HG02759 (cell line): ENCODE measurements at regions not wholly inside any gene's neighbourhood (a gene's known extent, or its start where the extent isn't known, plus 50 kb on each side); places are given as distances from the start of the nearest gene placed in this dataset.

Experiments used
- ATAC-seq: cut with Tn5 transposase; IDR thresholded peaks from one replicate; pipeline ENCODE4 v1.9.1; 2021; ENCODE audit warnings: mild to moderate bottlenecking, moderate library complexity; ENCODE audit not compliant: unreplicated experiment

DNA sequence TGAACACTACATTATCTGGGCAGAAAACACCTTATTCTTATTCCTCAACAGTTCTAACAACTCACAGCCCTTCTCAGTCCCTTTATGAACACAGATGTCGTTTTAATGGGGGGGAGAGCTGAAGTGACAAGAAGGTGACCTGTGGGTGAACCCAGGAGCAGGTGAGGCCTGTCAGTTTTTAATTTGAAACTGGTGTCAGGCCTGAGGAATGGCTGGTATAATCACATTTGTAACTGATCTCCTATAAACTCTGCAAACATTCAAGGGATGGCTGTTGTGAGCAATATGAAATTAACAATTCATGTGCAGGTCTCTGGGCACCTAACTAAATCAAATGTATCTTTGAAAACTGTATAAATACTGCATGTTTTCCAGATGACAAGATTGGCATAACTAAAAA is 362.1 kb upstream of the NR5A2 start:
- no peak for ATAC-seq

- ATAC-seq = no peak
Measured at GRCh38 chr1:199667089-199667488, 360.4 kb upstream of the NR5A2 start.

- ATAC-seq = no peak
Measured at GRCh38 chr1:199669916-199670315, 357.6 kb upstream of the NR5A2 start.

GRCh38 chr1:199671684-199672083 is 355.8 kb upstream of the NR5A2 start:
- ATAC-seq = no peak

GRCh38 chr1:199675937-199676336 is 351.6 kb upstream of the NR5A2 start:
- ATAC-seq = no peak

DNA sequence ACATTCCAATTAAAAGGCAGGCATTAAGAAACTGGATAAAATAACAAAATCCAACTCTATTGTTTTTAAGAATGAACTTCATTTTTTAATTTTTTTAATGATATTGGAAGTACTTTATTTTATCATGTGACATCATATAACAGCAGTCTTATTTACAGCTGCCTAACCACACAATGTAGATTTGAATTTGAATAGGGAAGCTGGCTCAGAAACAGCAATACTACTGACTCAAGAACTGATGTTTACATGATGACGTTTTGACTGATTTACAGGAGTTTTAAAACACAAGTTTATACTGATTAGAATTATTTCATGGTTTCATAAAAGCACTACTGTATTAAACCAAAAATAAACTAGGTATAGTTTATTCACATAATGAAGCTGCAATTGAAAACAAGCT is 348.7 kb upstream of the NR5A2 start:
- no peak for ATAC-seq

DNA sequence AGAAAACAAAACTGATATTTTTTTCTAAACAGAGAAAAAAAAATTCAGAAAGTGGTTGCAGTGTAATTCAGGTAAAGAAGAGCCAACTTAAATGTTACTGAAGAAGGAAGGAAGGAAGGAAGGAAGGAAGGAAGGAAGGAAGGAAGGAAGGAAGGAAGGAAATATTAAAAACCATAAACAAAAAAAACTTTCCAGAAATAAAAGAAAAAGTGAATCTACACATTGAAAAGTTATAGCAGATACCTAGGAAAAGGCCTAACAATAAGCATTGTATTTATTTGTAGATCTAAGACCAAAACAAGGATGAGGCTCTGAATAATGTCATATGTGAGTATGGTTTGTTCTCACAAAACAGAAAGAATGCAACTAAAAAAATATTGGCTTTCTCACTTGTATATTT is 345.4 kb upstream of the NR5A2 start:
- ATAC-seq = no peak

DNA sequence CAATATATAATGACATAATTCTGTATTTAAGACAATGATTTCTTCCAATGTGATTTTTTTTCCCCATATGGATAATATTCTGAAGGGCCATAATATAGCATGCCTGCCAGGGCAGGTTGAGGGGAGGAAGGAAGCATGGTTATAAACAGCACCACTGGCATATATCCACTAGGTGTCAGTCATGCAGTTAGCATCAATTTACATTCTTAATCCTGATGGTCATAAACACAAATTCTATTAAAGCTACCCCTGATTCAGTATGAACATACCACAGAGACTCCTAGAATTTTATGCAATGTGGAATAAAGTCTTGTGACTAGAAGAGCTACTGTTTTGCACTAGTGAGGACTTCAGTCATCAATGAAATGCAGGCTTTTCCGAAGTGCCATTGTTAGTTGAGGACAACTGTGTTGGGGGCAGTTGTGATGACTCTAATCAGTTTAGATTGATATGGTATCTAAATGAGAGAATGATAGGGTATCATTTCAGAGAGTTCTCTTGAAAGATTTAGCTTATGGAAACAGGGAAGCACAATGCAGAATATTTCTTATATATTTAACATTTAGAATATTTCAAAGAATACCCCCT is 342.7 kb upstream of the NR5A2 start:
- peak; percentile 85 for ATAC-seq

DNA sequence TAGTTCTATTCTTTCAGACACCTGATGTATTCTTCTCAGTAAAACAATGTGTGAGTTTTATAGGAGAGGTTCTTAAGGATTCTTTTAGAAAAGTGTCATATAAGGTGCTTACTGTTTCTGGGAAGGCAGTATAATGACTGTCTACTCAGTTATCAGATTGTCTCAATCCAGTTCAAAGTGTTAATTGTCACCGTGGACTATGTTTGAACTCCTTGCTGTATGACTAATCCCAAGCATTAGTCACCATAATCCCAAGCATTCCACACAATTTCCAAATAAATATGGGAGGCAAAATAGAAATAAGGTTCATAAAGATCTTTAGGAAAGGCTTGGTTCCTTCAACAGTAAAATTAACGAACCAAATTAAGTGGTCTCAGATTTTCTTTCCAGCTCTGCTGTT is 342.1 kb upstream of the NR5A2 start:
- ATAC-seq = no peak

DNA sequence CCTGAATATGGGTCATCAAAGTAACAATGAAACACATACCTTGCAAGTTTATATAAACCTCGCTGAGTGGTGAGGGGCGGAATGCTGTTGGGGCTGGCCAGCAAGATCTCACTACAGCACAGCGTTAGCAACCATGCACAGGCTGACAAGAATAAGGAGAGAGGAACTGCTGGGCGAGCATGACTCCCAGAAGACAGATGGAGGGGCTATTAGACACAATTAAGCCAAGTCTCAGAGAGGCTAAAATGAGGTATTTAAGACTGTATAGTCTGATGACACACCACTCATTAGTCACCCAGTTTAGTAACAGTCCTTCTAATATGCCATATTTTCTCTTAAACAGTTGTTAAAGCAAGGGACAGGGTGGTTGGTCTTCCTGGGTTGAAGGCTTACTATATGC is 340.2 kb upstream of the NR5A2 start:
- no peak for ATAC-seq

DNA sequence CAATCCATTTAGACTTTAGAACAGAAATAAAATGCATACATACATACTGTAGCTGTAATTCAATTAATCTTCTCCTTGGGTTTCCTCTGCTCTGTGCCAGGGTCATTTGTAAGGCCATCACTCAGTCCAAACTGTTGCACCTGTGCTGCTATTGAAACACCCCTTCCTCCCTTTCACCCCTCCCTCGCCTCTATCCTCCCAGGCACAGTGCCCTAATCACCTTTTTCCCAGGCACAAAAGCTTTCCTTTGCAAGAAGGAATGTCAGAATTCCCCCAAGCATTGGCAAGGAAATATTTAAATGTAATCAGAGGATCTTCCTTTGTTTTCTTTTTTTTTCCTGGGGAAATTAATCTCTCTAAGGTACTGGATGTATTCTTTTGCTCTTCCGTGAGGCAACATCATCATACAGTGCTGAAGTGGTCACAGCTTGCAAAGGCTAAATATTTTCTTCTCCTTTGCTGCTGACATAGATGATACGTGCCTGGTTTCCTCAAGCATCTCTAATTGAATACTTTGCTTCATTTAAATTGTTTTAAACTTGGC is 339.3 kb upstream of the NR5A2 start:
- no peak for ATAC-seq

GRCh38 chr1:199688774-199689173 is 338.7 kb upstream of the NR5A2 start:
- no peak for ATAC-seq

GRCh38 chr1:199690496-199690895 is 337.0 kb upstream of the NR5A2 start:
- ATAC-seq = no peak

GRCh38 chr1:199691540-199691939 is 336.0 kb upstream of the NR5A2 start:
- no peak for ATAC-seq

GRCh38 chr1:199693724-199694123 is 333.8 kb upstream of the NR5A2 start:
- ATAC-seq = no peak

GRCh38 chr1:199696225-199696624 is 331.3 kb upstream of the NR5A2 start:
- ATAC-seq = no peak

GRCh38 chr1:199698222-199698621 is 329.3 kb upstream of the NR5A2 start:
- no peak for ATAC-seq

DNA sequence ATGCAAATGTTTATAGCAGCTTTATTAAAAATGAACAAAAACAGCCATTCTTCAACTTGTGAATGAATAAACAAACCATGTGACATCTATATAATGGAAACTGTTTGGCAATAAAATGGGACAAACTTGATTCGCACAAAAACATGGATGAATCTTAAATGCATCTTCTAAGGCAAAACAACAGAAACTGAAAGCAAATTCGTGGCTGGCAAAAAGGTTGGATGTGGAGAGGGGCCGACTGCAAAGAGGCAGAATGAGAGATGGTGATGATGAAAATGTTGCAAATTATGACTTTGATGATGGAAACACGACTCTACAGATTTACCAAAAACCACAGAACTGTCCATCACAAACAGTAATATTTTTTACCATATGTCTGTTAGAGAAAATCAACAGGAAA is 327.0 kb upstream of the NR5A2 start:
- ATAC-seq = no peak

DNA sequence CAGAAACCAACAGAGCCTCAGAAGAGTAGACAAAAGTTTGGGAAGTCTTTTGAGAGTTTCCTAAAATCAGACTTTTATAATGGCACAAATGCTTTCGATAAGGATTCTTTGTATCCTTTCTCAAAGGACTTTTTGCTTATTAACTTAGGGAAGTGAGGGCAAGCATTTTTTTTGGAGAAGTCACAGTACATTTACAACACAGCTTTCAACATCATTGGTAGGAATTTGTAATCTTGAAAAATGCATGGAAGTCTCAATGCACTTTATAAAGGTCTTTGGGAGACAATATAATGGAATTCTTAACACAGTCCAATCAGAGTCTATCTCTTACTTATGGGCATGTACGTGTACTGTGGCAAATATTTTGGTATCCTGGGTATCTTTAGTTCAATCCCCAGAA is 325.8 kb upstream of the NR5A2 start:
- no peak for ATAC-seq

- ATAC-seq = no peak
Measured at GRCh38 chr1:199704231-199704630, 323.3 kb upstream of the NR5A2 start.

- no peak for ATAC-seq
Measured at GRCh38 chr1:199705825-199706224, 321.7 kb upstream of the NR5A2 start.

DNA sequence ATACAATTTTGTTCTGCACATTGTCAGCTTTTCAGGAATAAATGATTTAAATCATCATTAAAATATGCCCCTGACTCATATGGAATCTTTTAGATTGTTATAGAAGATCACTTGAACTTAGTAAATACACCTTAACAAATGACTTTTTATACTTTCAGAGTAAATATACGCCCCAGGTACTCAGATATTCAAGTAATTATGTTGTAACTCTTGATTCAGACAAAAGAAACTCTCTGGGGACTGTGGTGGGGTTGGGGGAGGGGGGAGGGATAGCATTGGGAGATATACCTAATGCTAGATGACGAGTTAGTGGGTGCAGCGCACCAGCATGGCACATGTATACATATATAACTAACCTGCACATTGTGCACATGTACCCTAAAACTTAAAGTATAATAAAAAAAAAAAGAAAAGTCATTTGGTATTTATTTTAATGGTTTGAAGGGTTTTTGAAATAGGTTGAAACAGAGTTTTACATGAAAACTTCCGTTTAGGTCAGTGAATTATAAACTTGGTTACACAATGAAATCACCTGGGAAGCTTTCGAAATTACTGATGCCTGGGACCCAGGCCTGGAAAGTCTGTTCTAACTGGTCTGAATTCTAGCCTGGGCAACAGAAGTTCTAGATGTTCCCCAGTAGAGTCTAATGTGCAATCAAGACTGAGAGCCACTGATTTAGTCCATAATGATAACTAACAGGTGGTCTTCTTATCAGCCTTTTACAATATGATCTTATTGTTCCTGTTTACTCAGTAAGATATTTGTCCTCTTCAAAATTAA is 320.5 kb upstream of the NR5A2 start:
- no peak for ATAC-seq

GRCh38 chr1:199710974-199711373 is 316.5 kb upstream of the NR5A2 start:
- no peak for ATAC-seq
